Stimulated activated effector memory CD8-positive, alpha-beta T cell treated with anti-CD3 and anti-CD28 coated beads, Interleukin-12 subunit alpha, Interleukin-12 subunit beta, amount 100 ng/mL, for 72 hours (primary cell): ENCODE measurements at regions not wholly inside any gene's neighbourhood (a gene's known extent, or its start where the extent isn't known, plus 50 kb on each side); places are given as distances from the start of the nearest gene placed in this dataset.

Source experiments
- ATAC-seq: fragments of 150-1000 bp; cut with Tn5 transposase; 2 replicates; pipeline ENCODE4 v1.10.0; 2021
- DNase-seq, 2 donors: peaks; one replicate each; pipeline ENCODE4 v3.0.0; 2021 to 2022; ENCODE audit warnings: low spot score in 2 of 2
- H3K27ac Mint-ChIP-seq: one replicate; pipeline ENCODE4 v1.8.0; 2022; ENCODE audit warnings: mild to moderate bottlenecking, mixed read lengths
- H3K36me3 Mint-ChIP-seq: one replicate; pipeline ENCODE4 v1.8.0; 2022; ENCODE audit warnings: mild to moderate bottlenecking, mixed read lengths
- H3K4me1 Mint-ChIP-seq: one replicate; pipeline ENCODE4 v1.8.0; 2022; ENCODE audit warnings: mixed read lengths
- H3K4me3 Mint-ChIP-seq: one replicate; pipeline ENCODE4 v1.8.0; 2022; ENCODE audit warnings: mild to moderate bottlenecking, mixed read lengths
- H3K9me3 Mint-ChIP-seq: one replicate; pipeline ENCODE4 v1.8.0; 2022; ENCODE audit warnings: mixed read lengths

DNA sequence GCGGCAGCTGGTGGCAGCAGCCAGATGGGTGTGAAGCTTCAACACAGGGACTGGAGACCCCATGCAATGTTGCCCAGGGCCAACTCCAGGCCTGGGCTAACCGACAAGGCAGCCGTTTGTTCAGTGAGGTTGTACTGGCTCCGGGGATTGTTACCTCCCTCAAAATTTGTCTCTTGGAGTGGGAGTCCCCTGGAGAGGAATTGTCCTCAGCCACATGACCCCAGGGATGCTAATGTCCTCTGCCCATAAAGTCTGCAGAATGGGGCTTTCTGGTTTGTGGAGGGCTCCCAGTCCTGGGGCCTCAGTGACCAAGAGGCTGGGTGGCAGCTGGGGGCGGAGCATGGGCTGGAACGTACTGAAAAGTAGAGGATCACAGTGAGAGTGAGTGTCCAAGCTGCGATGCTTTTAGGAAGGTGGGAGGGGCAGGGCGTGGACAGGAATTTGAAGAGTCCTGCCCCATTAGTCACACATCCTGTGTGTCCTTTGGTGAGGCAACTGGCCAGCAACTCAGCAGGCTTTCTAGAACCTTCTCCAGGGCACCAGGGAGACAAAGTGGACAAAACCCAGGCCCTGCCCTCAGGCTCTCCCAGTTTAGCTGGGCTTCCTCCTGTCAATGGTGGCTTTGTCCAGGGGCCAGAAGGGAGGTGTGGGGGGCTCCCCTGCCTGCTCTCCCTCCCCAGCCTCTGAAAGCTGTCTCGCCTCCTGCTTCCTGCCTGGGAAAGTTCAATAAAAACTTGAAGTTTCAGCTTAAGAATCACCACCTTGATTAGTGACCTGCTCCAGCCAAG lies 114.0 kb downstream of the NSG2 start:
- no peak overlapping the region for H3K4me3 Mint-ChIP-seq
- H3K36me3 Mint-ChIP-seq: no peaks in the 10 kb centered on the region
- ATAC-seq (peak; percentile 26), DNase-seq (no peak)
- H3K9me3 Mint-ChIP-seq: peaks cover 16% of the 10 kb centered on the region
- H3K4me1 Mint-ChIP-seq: no peaks in the 10 kb centered on the region
- H3K27ac Mint-ChIP-seq: no peak overlapping the region

DNA sequence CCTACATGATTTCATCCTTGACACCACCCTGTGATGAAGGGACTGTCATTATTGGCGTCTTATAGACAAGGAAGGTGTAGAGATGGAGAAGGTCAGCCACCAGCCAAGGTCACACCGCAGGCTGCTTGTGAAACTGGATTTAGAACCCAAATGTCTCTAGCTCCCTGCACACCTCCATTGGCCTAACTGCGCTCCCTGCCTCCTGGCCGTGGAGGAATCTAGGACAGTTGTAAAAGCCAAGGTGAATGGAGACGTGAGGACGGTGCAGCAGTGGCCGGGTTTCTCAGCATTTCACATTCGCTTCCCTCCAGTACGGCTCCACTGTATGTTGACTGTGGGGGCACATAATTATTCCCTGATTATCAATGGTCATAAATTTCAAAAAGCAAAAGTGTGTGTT lies 119.9 kb downstream of the NSG2 start:
- H3K4me1 Mint-ChIP-seq: no peaks in the 10 kb centered on the region
- no peak for ATAC-seq
- no peak overlapping the region for H3K4me3 Mint-ChIP-seq
- peaks cover 6% of the 10 kb centered on the region for H3K9me3 Mint-ChIP-seq
- DNase-seq: no peak
- no peaks in the 10 kb centered on the region for H3K36me3 Mint-ChIP-seq
- H3K27ac Mint-ChIP-seq: no peak overlapping the region

DNA sequence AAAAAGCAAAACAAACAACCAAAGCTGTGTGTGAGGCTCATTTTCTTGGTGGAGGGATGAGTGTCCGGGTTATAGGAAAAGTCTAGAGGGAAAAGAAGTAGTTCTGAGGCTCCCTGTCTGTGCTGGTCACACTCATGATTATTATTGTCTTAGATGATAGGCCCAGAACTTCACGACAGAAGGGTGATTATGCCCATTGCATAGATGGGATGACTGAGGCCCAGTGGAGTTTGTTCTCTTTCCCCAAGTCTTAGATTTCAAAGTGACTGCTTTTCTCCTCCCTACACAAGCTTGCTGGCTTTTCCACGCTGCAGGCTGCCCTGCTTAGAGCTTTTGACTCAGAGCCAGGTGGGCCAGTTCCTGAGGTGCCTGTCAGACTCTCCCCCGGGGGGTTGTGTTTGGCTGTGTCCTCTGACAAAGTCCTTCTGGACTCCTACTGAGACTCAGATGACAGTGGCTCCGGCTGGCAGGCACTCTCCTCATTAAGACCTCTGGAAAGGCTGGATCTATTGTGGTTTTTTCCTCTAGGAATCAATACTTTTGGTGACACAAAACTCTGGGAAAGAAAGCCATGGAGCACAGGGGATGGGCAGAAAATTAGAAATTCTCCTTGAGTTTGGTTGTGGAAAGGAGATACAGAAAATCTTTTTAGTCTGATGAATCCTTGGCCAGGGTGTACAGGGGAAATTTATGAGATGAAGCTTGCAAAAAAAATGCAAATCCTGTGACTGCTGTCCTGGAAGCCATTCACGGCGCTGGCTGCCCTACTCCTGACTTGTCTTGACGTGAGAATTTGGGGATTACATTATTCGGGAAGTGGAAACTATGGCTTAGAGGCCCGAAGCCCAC lies 120.9 kb downstream of the NSG2 start:
- Mint-ChIP-seq H3K4me1 (no peaks in the 10 kb centered on the region), H3K27ac (no peak overlapping the region), H3K9me3 (peaks cover 6% of the 10 kb centered on the region), H3K4me3 (no peak overlapping the region), H3K36me3 (no peaks in the 10 kb centered on the region)
- DNase-seq (no peak), ATAC-seq (no peak)

DNA sequence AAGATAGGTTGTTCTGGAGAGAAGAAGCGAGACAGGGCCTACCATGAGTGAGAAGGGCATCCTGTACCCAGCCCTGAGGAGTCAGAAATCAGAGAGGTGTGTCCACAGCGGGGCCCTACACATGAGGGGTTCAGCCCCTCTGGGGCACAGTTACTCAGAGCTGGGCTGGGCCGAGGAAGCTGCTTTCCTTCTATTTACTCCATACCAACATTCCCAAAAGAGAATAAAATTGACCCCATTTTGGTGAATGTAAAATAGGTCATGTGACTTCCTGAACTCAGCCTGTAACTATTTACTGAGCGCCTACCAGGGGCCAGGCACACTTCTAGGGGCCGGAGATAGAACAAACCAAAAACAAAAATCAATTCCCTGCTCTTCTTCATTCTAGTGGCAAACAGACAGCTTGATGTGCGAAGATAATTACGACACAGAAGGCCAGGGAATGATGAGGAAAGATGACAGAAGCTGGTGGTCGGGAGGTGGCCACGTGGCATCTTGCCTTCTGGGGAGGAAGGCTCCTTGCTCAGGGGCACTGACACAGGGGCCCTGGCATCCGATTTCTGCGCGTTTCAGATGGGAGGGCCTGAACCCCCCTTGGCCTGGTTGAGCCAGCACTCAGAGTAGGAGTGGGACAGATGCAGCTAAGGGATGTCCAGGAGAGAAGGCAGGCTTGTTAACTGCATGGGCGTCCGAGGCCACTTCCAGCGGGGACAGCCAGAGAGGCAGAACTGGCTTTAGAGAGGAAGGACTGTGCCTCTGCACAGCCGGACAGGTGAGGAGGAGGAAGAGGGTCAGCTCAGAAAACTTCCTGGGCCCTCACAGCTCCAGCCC lies 121.8 kb downstream of the NSG2 start:
- H3K4me3 Mint-ChIP-seq: no peak overlapping the region

DNA sequence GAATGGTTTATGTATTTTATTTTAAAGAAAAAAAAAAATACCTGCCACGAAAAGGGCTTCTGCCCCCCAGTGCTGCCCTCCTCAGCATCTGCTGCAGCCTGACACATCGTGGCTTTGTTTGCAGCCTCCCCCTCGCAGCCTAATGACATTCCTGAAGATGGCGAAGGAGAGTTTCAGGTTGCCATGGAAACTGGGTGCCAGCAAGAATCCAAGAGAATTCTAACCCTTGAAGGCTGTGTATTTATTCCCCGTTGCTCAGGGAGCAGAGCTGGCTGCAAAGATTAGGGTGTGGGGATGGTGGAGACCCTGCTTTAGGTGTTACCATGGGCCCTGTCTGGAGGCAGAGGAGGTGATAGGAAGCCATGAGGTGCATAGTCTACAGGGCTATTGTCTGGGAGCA lies 126.6 kb downstream of the NSG2 start:
- DNase-seq (no peak), ATAC-seq (no peak)
- H3K4me1 Mint-ChIP-seq: no peaks in the 10 kb centered on the region
- H3K9me3 Mint-ChIP-seq: peaks cover 4% of the 10 kb centered on the region
- no peak overlapping the region for H3K4me3 Mint-ChIP-seq
- no peak overlapping the region for H3K27ac Mint-ChIP-seq
- no peaks in the 10 kb centered on the region for H3K36me3 Mint-ChIP-seq

More for the DNA sequence above, 121.8 kb downstream of the NSG2 start:
- ATAC-seq: peak; percentile 39
- peaks cover 6% of the 10 kb centered on the region for H3K9me3 Mint-ChIP-seq
- no peak overlapping the region for H3K27ac Mint-ChIP-seq
- no peaks in the 10 kb centered on the region for H3K4me1 Mint-ChIP-seq
- DNase-seq: no peak
- no peaks in the 10 kb centered on the region for H3K36me3 Mint-ChIP-seq

DNA sequence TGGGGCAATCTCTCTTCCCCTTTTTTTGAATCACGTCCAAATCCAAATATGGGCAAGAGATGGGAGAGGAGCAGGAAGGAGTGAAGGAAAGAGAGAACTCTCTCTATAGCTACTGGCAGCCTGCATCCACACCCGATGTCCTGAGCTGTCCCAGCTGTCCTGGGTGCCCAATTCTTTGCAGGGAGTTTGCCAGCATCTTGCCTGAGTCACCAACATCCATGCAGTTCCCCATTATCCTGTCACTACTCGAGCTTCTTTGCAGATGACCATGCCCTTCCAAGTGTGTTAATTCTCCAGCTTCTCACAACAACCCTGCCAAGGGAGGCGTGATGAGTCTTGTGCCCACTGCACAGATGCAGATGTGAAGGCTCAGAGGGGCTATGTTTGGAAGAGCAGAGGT lies 127.1 kb downstream of the NSG2 start:
- no peaks in the 10 kb centered on the region for H3K36me3 Mint-ChIP-seq
- H3K4me1 Mint-ChIP-seq: no peaks in the 10 kb centered on the region
- H3K9me3 Mint-ChIP-seq: peaks cover 4% of the 10 kb centered on the region
- no peak overlapping the region for H3K4me3 Mint-ChIP-seq
- H3K27ac Mint-ChIP-seq: no peak overlapping the region
- DNase-seq (no peak), ATAC-seq (no peak)

DNA sequence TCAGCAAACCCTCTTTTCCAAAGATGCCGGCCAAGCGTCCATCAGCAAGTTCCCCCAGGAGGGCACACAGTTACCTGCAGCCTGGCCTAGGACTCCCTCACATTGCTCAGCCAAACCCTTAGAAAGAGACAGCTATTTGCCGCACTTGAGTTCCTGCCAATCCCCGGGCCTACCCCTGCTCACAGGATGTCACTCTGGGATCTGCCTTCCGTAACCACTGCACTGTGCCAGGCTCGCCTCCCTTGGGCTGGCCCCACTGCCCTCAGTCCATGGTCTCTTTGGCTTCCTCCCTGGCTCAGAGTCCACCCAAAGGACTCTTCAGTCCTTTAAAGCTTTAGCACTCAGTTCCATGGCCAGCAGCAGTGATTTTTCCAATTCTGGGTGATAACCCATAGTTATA lies 128.3 kb downstream of the NSG2 start:
- ATAC-seq (no peak), DNase-seq (no peak)
- Mint-ChIP-seq H3K4me3 (no peak overlapping the region), H3K36me3 (no peaks in the 10 kb centered on the region), H3K4me1 (no peaks in the 10 kb centered on the region), H3K9me3 (peaks cover 6% of the 10 kb centered on the region), H3K27ac (no peak overlapping the region)

DNA sequence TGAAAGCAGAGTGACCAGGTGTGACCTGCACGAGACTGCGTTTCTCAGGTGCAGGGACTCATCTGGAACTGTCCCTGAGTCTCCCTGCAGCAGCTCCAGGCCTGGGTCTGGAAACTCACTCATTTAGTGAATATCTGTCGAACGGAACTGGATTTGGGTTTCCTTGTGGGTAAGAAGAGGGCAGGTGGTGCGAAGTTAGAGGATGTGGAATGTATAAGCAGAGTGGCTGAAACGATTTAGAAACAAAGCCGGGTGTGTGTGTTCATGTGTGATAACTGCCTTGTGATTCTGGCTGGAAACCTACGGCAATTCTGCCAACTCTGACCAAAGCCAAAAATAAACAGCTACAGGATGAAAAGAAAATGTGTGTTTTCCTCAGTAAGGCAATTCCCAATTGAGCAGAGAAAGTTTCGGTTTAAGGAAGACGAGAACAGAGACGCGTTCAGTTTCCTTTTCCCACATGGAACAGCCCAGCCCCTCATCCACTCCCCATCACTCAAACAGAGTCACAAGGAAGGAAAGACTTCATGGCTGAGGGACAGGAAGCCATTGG lies 130.3 kb downstream of the NSG2 start:
- DNase-seq (no peak), ATAC-seq (no peak)
- H3K9me3 Mint-ChIP-seq: peaks cover 6% of the 10 kb centered on the region
- no peak overlapping the region for H3K27ac Mint-ChIP-seq
- no peaks in the 10 kb centered on the region for H3K4me1 Mint-ChIP-seq
- no peak overlapping the region for H3K4me3 Mint-ChIP-seq
- H3K36me3 Mint-ChIP-seq: no peaks in the 10 kb centered on the region

DNA sequence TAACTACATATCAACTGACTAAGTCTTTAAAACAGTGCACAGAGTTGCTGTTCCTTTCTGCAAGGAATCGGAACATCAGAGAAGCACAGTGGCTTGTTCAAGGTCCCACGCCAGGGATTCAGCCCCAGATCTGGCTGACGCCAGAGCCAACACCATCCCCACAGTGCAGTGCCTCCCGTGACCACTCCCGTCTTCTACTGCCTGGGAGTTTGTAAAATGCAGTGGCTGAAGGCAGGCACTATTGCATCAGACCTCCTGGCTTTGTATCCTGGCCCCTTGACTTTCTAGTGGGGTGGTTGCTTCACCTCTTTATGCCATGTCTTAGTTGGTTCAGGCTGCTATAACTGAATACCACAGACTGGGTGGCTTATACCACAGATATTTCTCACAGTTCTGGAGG lies 131.0 kb downstream of the NSG2 start:
- Mint-ChIP-seq H3K27ac (no peak overlapping the region), H3K36me3 (no peaks in the 10 kb centered on the region), H3K9me3 (peaks cover 6% of the 10 kb centered on the region), H3K4me1 (no peaks in the 10 kb centered on the region), H3K4me3 (no peak overlapping the region)
- no peak for DNase-seq
- no peak for ATAC-seq

DNA sequence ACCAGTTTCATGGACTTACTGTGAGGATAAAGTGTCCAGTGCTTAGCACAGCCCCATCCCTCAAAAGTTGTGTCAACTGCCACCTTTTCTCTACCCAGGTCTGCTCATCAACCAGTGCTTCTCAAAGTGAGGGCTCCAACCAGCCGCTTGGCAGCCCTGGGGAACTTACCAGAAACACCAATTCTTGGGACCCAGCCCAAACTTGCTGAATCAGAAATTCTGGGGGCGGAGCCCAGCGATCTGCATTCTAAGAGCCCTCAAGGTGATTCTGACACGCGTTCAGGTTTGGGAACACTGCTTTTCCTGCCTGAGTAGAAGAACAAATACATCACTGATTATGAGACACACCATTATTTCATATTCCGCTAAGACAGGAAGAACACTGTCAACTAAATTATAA lies 132.0 kb downstream of the NSG2 start:
- H3K4me3 Mint-ChIP-seq: no peak overlapping the region
- no peaks in the 10 kb centered on the region for H3K36me3 Mint-ChIP-seq
- no peak overlapping the region for H3K27ac Mint-ChIP-seq
- DNase-seq: no peak
- no peak for ATAC-seq
- H3K9me3 Mint-ChIP-seq: peaks cover 6% of the 10 kb centered on the region
- H3K4me1 Mint-ChIP-seq: no peaks in the 10 kb centered on the region

DNA sequence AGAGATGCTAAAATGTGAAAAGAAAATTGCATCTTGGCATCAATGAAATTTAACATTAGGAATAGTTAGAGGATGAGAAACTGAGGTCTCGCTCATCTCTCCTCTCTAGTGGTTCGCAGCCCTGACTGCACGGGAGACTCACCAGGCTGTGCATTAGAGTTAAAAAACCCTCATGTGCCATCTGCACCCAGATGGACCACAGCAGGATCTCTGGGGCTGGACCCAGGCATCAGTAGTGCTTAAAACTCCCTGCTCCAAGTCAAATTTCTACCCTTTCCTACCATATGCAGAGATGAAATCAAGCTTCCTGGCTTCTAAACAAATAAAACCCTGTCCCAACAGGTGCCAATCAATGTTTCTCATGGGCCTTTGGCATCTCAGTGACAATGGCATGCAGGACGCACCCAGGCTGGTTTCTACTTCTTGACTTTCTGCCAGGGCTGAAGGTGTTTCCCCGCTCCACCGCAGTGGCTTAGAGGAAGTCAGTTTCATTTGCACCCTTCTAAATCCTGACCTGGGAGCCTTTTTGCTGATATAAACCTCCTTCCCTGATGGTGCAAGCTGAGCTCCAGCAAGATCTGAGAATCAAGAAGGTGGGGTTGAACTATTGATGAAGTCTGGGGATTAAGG lies 132.6 kb downstream of the NSG2 start:
- H3K4me1 Mint-ChIP-seq: no peaks in the 10 kb centered on the region
- H3K27ac Mint-ChIP-seq: no peak overlapping the region
- H3K36me3 Mint-ChIP-seq: no peaks in the 10 kb centered on the region
- peaks cover 6% of the 10 kb centered on the region for H3K9me3 Mint-ChIP-seq
- no peak for DNase-seq
- H3K4me3 Mint-ChIP-seq: no peak overlapping the region
- no peak for ATAC-seq

DNA sequence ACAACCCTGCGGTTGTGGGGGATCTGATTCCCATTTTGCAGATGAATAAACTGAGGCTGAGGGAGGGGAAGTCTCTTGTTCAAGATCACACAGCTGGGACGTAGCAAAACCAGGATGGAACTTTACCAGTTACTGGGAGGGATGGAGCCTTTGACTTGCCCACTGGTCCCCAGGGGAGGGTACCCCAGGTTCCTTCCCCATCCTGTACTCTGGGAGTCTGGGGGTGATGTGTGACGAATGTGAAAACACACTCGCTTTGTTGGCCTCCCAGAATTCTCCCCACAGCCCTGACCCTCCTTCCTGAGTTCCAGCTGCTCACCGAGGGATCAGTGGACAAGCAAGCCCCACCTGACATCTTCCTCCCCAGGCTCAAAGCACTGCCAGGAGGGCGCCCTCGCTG lies 135.1 kb downstream of the NSG2 start:
- Mint-ChIP-seq H3K4me3 (no peak overlapping the region), H3K27ac (no peak overlapping the region), H3K4me1 (no peaks in the 10 kb centered on the region), H3K36me3 (no peaks in the 10 kb centered on the region), H3K9me3 (peaks cover 3% of the 10 kb centered on the region)
- DNase-seq: no peak
- ATAC-seq: no peak

DNA sequence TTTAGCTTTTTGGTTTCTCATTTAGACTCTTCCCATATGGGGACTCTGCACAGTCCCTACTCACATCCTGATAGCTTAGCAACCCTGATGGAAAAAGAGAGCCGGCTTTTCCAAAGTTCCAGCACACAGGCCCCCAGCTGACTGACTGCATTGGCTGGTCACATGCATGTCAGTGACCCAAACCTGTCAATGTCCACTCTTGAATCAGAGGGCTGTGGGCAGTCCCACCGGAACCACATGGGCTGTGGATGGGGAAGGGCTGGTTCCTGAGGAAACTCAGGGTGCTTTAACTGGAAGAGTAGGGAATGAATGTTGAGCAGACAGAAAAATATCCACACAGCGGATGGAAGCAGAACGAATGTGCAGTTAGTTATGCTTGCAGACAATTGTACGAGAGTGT lies 136.6 kb downstream of the NSG2 start:
- ATAC-seq (no peak), DNase-seq (no peak)
- Mint-ChIP-seq H3K27ac (no peak overlapping the region), H3K9me3 (peaks cover 2% of the 10 kb centered on the region), H3K4me1 (no peaks in the 10 kb centered on the region), H3K36me3 (no peaks in the 10 kb centered on the region), H3K4me3 (no peak overlapping the region)

DNA sequence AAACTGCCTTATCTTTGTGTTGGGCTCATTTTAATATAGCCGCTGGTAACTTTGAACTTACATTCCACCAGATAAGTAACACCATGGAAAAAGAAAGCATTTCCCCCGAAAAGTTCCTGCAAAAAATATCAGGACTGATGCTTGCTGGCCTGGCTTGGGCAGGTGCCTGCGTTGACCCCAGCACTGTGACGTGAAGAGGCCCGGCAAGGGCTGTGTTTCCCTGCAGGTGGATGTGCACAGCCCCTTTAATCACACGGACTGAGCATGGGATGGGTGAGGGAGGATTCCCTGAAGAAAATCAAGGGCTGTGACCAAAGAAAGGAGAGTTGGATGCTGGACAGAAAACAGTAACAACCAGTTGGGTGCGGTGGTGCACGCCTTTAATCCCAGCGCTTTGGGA lies 138.2 kb downstream of the NSG2 start:
- Mint-ChIP-seq H3K9me3 (no peaks in the 10 kb centered on the region), H3K27ac (no peak overlapping the region), H3K4me1 (no peaks in the 10 kb centered on the region), H3K4me3 (no peak overlapping the region), H3K36me3 (no peaks in the 10 kb centered on the region)
- ATAC-seq (no peak), DNase-seq (no peak)

DNA sequence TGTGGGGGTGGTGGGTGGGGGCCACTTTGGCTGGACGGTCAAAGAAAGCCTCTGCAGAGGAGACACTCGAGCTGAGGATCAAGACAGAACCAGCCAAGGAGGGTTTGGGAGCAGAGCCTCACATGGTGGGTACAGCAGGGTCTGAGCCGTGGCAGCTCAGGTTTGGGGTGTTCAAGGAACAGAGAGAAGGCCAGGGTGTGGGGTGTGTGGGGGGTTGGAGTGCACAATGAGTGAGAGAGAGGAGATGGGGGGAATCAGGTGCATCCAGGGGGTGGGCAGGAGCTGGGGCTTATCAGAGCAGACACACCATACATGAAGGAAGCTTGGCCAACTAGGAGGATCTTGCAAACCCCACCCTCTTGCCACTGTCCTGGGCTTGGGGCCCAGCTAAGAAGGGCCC lies 140.0 kb downstream of the NSG2 start:
- no peaks in the 10 kb centered on the region for H3K36me3 Mint-ChIP-seq
- ATAC-seq: peak; percentile 15
- no peak overlapping the region for H3K27ac Mint-ChIP-seq
- H3K4me3 Mint-ChIP-seq: no peak overlapping the region
- DNase-seq: no peak
- no peaks in the 10 kb centered on the region for H3K9me3 Mint-ChIP-seq
- H3K4me1 Mint-ChIP-seq: no peaks in the 10 kb centered on the region
